H1 (cell line): ENCODE measurements at regions not wholly inside any gene's neighbourhood (a gene's known extent, or its start where the extent isn't known, plus 50 kb on each side); places are given as distances from the start of the nearest gene placed in this dataset.
A peak's percentile ranks its signal among the peaks of the same experiment; 100 is the strongest.

Source experiments
- CTCF ChIA-PET: fragments of 300-600 bp; sonication (Branson Sonifier 250); formaldehyde crosslinking; loops from one replicate; lab custom pipeline; 2021; ENCODE audit not compliant: partially characterized antibody; lab: Charles Lee
- POLR2A ChIA-PET: fragments of 300-600 bp; sonication (Branson Sonifier 250); formaldehyde crosslinking; loops from one replicate; lab custom pipeline; 2021; ENCODE audit warnings: inconsistent platforms; ENCODE audit not compliant: partially characterized antibody; lab: Charles Lee
- DNase-seq, 2 experiments: peaks; one replicate each; pipeline versions ENCODE4 v3.0.0 to v3.0.0-alpha.2; 2010 to 2022; ENCODE audit warnings: low spot score in 2 of 2, low read depth in 1 of 2, mixed read lengths in 1 of 2
- FAIRE-seq: peaks from 2 replicates; lab custom pipeline; 2011; peaks lifted over from hg19 to GRCh38; lab: Jason Lieb, UNC
- H2AFZ ChIP-seq: 2 replicates; pipeline ENCODE4 v1.8.1; 2012; ENCODE audit warnings: low read length, inconsistent platforms
- H2AK5ac ChIP-seq: 2 replicates; pipeline ENCODE4 v1.6.1; 2013; ENCODE audit warnings: low read depth, low read length
- H2BK120ac ChIP-seq: replicated peaks from 2 replicates; pipeline ENCODE3; 2013; ENCODE audit warnings: low read depth, low read length, inconsistent platforms
- H2BK12ac ChIP-seq: 2 replicates; pipeline ENCODE4 v1.6.1; 2013; ENCODE audit warnings: low read depth, low read length
- H2BK15ac ChIP-seq: 2 replicates; pipeline ENCODE4 v1.6.1; 2013; ENCODE audit warnings: low read length
- H2BK20ac ChIP-seq: 2 replicates; pipeline ENCODE4 v1.6.1; 2013; ENCODE audit warnings: low read length
- H2BK5ac ChIP-seq: 2 replicates; pipeline ENCODE4 v1.6.1; 2013; ENCODE audit warnings: low read depth, low read length
- H3K14ac ChIP-seq: 2 replicates; pipeline ENCODE4 v1.6.1; 2013; ENCODE audit warnings: inconsistent platforms; ENCODE audit not compliant: insufficient read length
- H3K18ac ChIP-seq: 2 replicates; pipeline ENCODE4 v1.6.1; 2013; ENCODE audit warnings: low read length; ENCODE audit errors: extremely low read depth
- H3K23ac ChIP-seq: 2 replicates; pipeline ENCODE4 v1.6.1; 2013; ENCODE audit warnings: inconsistent platforms; ENCODE audit not compliant: insufficient read length
- H3K23me2 ChIP-seq: 2 replicates; pipeline ENCODE4 v1.6.1; 2013; ENCODE audit warnings: low read depth, low read length
- H3K27ac ChIP-seq: 2 replicates; pipeline ENCODE4 v1.6.1; 2011; ENCODE audit warnings: low read depth, low read length, inconsistent platforms
- H3K27me3 ChIP-seq, 4 experiments: replicated peaks in 1 of 4; 1 replicate in 1 of 4; 2 replicates in 3 of 4; pipeline versions ENCODE4 v1.6.1 to v1.8.1; 2011 to 2013; ENCODE audit warnings: low read length in 3 of 4, mild to moderate bottlenecking in 3 of 4, inconsistent platforms in 2 of 4, mixed read lengths in 2 of 4, moderate library complexity in 1 of 4; ENCODE audit not compliant: control insufficient read depth in 3 of 4, insufficient read depth in 3 of 4; ENCODE audit errors: extremely low read depth in 1 of 4
- H3K36me3 ChIP-seq, 4 experiments: 2 replicates each; pipeline versions ENCODE4 v1.6.1 to v1.8.1; 2011 to 2013; ENCODE audit warnings: mild to moderate bottlenecking in 4 of 4, low read length in 3 of 4, moderate library complexity in 2 of 4, control low read depth in 1 of 4, inconsistent platforms in 1 of 4; ENCODE audit not compliant: insufficient read depth in 4 of 4, control insufficient read depth in 2 of 4
- H3K4ac ChIP-seq: replicated peaks from 2 replicates; pipeline ENCODE3; 2013; ENCODE audit warnings: low read length, low read depth, mixed read lengths, inconsistent platforms; ENCODE audit not compliant: insufficient read length
- H3K4me1 ChIP-seq, 4 experiments: replicated peaks in 1 of 4; 1 replicate in 1 of 4; 2 replicates in 3 of 4; pipeline versions ENCODE4 v1.6.1 to v1.8.1; 2011 to 2013; ENCODE audit warnings: low read length in 3 of 4, inconsistent platforms in 2 of 4, mixed read lengths in 1 of 4; ENCODE audit not compliant: insufficient read depth in 4 of 4, control insufficient read depth in 3 of 4
- H3K4me2 ChIP-seq, 2 experiments: 2 replicates each; pipeline versions ENCODE4 v1.6.1 to v1.8.1; 2011 to 2013; ENCODE audit warnings: low read depth in 2 of 2, low read length in 2 of 2, control low read depth in 1 of 2, inconsistent platforms in 1 of 2, mild to moderate bottlenecking in 1 of 2; ENCODE audit not compliant: insufficient read depth in 1 of 2
- H3K4me3 ChIP-seq, 4 experiments: fragments of 200-600, 300-600 bp in 1 of 4; sonication (generic), shearing (Covaris generic), sonication (Bioruptor Twin) in 1 of 4; 2 replicates each; pipeline versions ENCODE4 v1.5.1 to v1.8.1; 2011 to 2016; ENCODE audit warnings: low read length in 4 of 4, low read depth in 3 of 4, control low read depth in 2 of 4, inconsistent platforms in 2 of 4, mild to moderate bottlenecking in 2 of 4, mixed read lengths in 1 of 4, moderate library complexity in 1 of 4; ENCODE audit not compliant: insufficient read depth in 2 of 4; ENCODE audit errors: extremely low read depth in 1 of 4
- H3K56ac ChIP-seq: replicated peaks from 2 replicates; pipeline ENCODE3; 2013; ENCODE audit warnings: low read depth, mild to moderate bottlenecking, mixed read lengths, low read length, inconsistent platforms; ENCODE audit not compliant: insufficient read length
- H3K79me1 ChIP-seq: 2 replicates; pipeline ENCODE4 v1.6.1; 2013; ENCODE audit warnings: low read depth, low read length, control low read depth
- H3K79me2 ChIP-seq, 2 experiments: 2 replicates each; pipeline versions ENCODE4 v1.6.1 to v1.8.1; 2012 to 2013; ENCODE audit warnings: low read length in 2 of 2, mild to moderate bottlenecking in 2 of 2, inconsistent platforms in 1 of 2; ENCODE audit not compliant: insufficient read depth in 2 of 2, control insufficient read depth in 1 of 2
- H3K9ac ChIP-seq, 4 experiments: replicated peaks in 1 of 4; 1 replicate in 1 of 4; 2 replicates in 3 of 4; pipeline versions ENCODE4 v1.6.1 to v1.8.1; 2011 to 2013; ENCODE audit warnings: low read depth in 3 of 4, low read length in 3 of 4, control low read depth in 2 of 4, mild to moderate bottlenecking in 2 of 4, moderate library complexity in 2 of 4, inconsistent platforms in 1 of 4; ENCODE audit errors: extremely low read depth in 1 of 4
- H3K9me3 ChIP-seq, 2 experiments: 2 replicates each; pipeline versions ENCODE4 v1.6.1 to v1.8.1; 2012 to 2013; ENCODE audit warnings: mild to moderate bottlenecking in 2 of 2, moderate library complexity in 2 of 2, control low read depth in 1 of 2, inconsistent platforms in 1 of 2, low read depth in 1 of 2, low read length in 1 of 2, mixed read lengths in 1 of 2; ENCODE audit not compliant: insufficient read depth in 2 of 2
- H4K20me1 ChIP-seq, 2 experiments: replicated peaks in 1 of 2; 2 replicates each; pipeline versions ENCODE3 to v1.8.1; 2011 to 2013; ENCODE audit warnings: inconsistent platforms in 2 of 2, low read length in 2 of 2, mild to moderate bottlenecking in 1 of 2; ENCODE audit not compliant: insufficient read depth in 2 of 2, control insufficient read depth in 1 of 2
- H4K5ac ChIP-seq: 2 replicates; pipeline ENCODE4 v1.6.1; 2013; ENCODE audit warnings: low read length, low read depth, mixed read lengths, inconsistent platforms; ENCODE audit not compliant: insufficient read length
- H4K8ac ChIP-seq: 2 replicates; pipeline ENCODE4 v1.8.0; 2013; ENCODE audit warnings: mild to moderate bottlenecking, moderate library complexity, low read length, inconsistent platforms; ENCODE audit not compliant: insufficient read depth; ENCODE audit errors: extremely low read depth
- H4K91ac ChIP-seq: replicated peaks from 2 replicates; pipeline ENCODE3; 2013; ENCODE audit warnings: low read length, mixed read lengths, inconsistent platforms; ENCODE audit not compliant: insufficient read length
- KDM1A ChIP-seq: fragments of 200-600, 300-600 bp; sonication (generic); IDR thresholded peaks from 2 replicates; pipeline ENCODE4 v1.7.1; 2016; ENCODE audit warnings: mild to moderate bottlenecking, low read length, borderline replicate concordance
- RAD21 ChIP-seq, 2 experiments: IDR thresholded peaks in 1 of 2; conservative IDR thresholded peaks in 1 of 2; 2 replicates each; pipeline ENCODE4 v1.6.1; 2011; ENCODE audit warnings: low read depth in 2 of 2, low read length in 2 of 2, improper control_type of control experiment in 1 of 2, inconsistent platforms in 1 of 2, mild to moderate bottlenecking in 1 of 2, moderate library complexity in 1 of 2
- SP1 ChIP-seq: IDR thresholded peaks from 2 replicates; pipeline ENCODE4 v1.6.1; 2011; ENCODE audit warnings: low read depth, low read length
- WGBS, 2 experiments: shearing (Covaris generic) in 1 of 2; methylation state at CpG; one replicate each; pipeline versions ENCODE4 v1.1.6 to v1.1.7; 2013 to 2015; ENCODE audit warnings: low lambda C conversion rate in 2 of 2, mixed read lengths in 2 of 2, inconsistent platforms in 1 of 2, low coverage in 1 of 2, missing lambda C conversion rate in 1 of 2; ENCODE audit not compliant: insufficient replicate concordance in 2 of 2, insufficient coverage in 1 of 2, insufficient read length in 1 of 2; ENCODE audit errors: extremely low coverage in 1 of 2, missing lambda C conversion rate in 1 of 2; 5-methylcytosine and 5-hydroxymethylcytosine counted together
- TF ChIP-seq, protein P1 (sequence below): IDR thresholded peaks from 2 replicates; pipeline ENCODE4 v1.6.1; 2011; ENCODE audit warnings: low read length, improper control_type of control experiment
- TF ChIP-seq, protein P2 (sequence below): IDR thresholded peaks from 2 replicates; pipeline ENCODE4 v1.6.1; 2012; ENCODE audit warnings: low read length, inconsistent platforms

DNA sequence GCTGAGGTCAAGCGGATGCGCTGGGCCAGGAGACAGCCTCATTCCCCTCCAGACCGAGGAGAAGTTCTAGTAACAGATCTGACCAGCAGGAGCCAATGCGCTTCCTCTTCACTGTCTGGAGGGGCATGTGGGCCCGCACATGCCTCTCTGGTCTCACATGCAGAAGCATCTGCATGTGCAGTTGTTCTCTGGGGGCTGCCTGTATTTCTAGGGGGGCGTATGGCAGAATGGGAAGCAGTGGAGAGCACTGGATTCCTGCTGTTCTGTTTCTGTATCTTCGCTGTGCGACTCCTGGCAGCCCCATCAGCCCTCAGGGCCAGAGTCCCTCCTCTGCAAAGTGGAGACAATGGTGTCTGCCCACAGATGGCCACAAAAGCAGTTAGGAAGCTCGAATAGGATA is 170.4 kb upstream of the IQSEC1 start:
- Histone ChIP-seq H3K4me3 (no peak overlapping the region), H3K23me2 (no peaks in the 10 kb centered on the region), H2BK15ac (no peak overlapping the region), H3K79me2 (no peaks in the 10 kb centered on the region), H3K4ac (no peak overlapping the region), H4K20me1 (no peaks in the 10 kb centered on the region), H3K79me1 (no peaks in the 10 kb centered on the region), H2BK5ac (0 out of 2 replicates have a peak overlapping the region, but pooled peaks have one; percentile 1), H3K36me3 (no peaks in the 10 kb centered on the region), H3K56ac (no peak overlapping the region), H2BK20ac (no peak overlapping the region), H3K4me2 (no peak overlapping the region), H2AFZ (no peak overlapping the region), H2AK5ac (no peak overlapping the region), H3K27ac (no peak overlapping the region), H2BK12ac (no peak overlapping the region), H3K9me3 (no peaks in the 10 kb centered on the region), H4K8ac (no peak overlapping the region), H3K9ac (no peak overlapping the region), H4K5ac (no peak overlapping the region), H3K27me3 (no peaks in the 10 kb centered on the region), H2BK120ac (no peak overlapping the region), H3K23ac (no peak overlapping the region), H3K4me1 (peaks cover 0 to 4% (median 0%) of the 10 kb centered on the region in 4 experiments; a peak in 3 of 7 replicates), H3K14ac (no peak overlapping the region), H4K91ac (no peak overlapping the region), H3K18ac (no peak overlapping the region)
- POLR2A ChIA-PET = no interaction called here
- CTCF ChIA-PET = interaction anchor here (0.6 to 7.5 kb wide), 13 partner anchors 12 to 264 kb away, joined by 3 to 49 read pairs (median 4); no protein-coding TSS in a partner anchor
- no peak for FAIRE-seq
- WGBS, 2 experiments = 85% methylated on average over 9 of the region's 9 CpGs; no CpG with 5 or more reads in 1 of the 2 experiments
- TF ChIP-seq SP1 (no peak), KDM1A (no peak), RAD21 (IDR thresholded peaks at IDR 0.05 in 1 of 2, conservative IDR thresholded peaks at IDR 0.05 in 1 of 2; ENCODE audit: low read depth in 2 of 2, low read length in 2 of 2) (no peak)
- TF ChIP-seq, protein P1, sequence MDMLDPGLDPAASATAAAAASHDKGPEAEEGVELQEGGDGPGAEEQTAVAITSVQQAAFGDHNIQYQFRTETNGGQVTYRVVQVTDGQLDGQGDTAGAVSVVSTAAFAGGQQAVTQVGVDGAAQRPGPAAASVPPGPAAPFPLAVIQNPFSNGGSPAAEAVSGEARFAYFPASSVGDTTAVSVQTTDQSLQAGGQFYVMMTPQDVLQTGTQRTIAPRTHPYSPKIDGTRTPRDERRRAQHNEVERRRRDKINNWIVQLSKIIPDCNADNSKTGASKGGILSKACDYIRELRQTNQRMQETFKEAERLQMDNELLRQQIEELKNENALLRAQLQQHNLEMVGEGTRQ = no peak
- TF ChIP-seq, protein P2, sequence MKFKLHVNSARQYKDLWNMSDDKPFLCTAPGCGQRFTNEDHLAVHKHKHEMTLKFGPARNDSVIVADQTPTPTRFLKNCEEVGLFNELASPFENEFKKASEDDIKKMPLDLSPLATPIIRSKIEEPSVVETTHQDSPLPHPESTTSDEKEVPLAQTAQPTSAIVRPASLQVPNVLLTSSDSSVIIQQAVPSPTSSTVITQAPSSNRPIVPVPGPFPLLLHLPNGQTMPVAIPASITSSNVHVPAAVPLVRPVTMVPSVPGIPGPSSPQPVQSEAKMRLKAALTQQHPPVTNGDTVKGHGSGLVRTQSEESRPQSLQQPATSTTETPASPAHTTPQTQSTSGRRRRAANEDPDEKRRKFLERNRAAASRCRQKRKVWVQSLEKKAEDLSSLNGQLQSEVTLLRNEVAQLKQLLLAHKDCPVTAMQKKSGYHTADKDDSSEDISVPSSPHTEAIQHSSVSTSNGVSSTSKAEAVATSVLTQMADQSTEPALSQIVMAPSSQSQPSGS = no peak
- DNase-seq = no peak
